Psoas muscle (tissue), 7 donors: ENCODE measurements at regions not wholly inside any gene's neighbourhood (a gene's known extent, or its start where the extent isn't known, plus 50 kb on each side); places are given as distances from the start of the nearest gene placed in this dataset.

Experiments used
- ATAC-seq, 4 donors: fragments of 200-7000 bp; cut with Tn5 transposase; one replicate each; pipeline ENCODE4 v1.9.1; 2020; ENCODE audit warnings: moderate library complexity in 3 of 4, mild to moderate bottlenecking in 2 of 4
- DNase-seq, 2 donors: peaks; one replicate each; pipeline ENCODE4 v3.0.0-alpha.2; 2020
- H3K27ac ChIP-seq: fragments of 200-600 bp; one replicate; pipeline ENCODE4 v1.8.0; 2022
- H3K27me3 ChIP-seq, 3 donors: fragments of 200-600 bp in 1 of 3; one replicate each; pipeline versions ENCODE4 v1.6.1 to v1.8.0; 2013 to 2022; ENCODE audit warnings: low read length in 2 of 3, mild to moderate bottlenecking in 2 of 3, moderate library complexity in 1 of 3; ENCODE audit not compliant: insufficient read depth in 3 of 3
- H3K36me3 ChIP-seq, 2 donors: fragments of 200-600 bp in 1 of 2; one replicate each; pipeline versions ENCODE4 v1.6.1 to v1.8.0; 2013 to 2022; ENCODE audit warnings: low read depth in 1 of 2, mild to moderate bottlenecking in 1 of 2, moderate library complexity in 1 of 2; ENCODE audit not compliant: insufficient read depth in 1 of 2
- H3K4me1 ChIP-seq: fragments of 200-600 bp; one replicate; pipeline ENCODE4 v1.8.0; 2022
- H3K4me3 ChIP-seq: fragments of 200-600 bp; one replicate; pipeline ENCODE4 v1.8.0; 2022; ENCODE audit warnings: mild to moderate bottlenecking
- H3K9me3 ChIP-seq: fragments of 200-600 bp; one replicate; pipeline ENCODE4 v1.8.0; 2022
- CTCF ChIP-seq: fragments of 200-600 bp; IDR thresholded peaks from one replicate; pipeline ENCODE4 v1.8.0; 2022; ENCODE audit warnings: antibody characterized with exemption
- WGBS, 3 donors: extraction: QIAGEN DNeasy Blood & Tissue Kit; methylation state at CpG; one replicate each; pipeline versions ENCODE4 v1.1.6 to v1.1.7; 2013; 5-methylcytosine and 5-hydroxymethylcytosine counted together
- intact Hi-C, 2 donors: fragments of 100-400 bp; cut with DNase I; formaldehyde crosslinking; loops; one replicate each; pipeline versions ENCODE4 v1.11.0 to v1.14.2; 2022
- donor health status: healthy with polysubstance abuse.
- donor health status: DM: no; HTN: no; CAD: no; lungs with moderate emphysema.
- donor health status: Bipolar disorder and iron deficiency.
- donor health status: healthy.
- donor health status: DM: yes; HTN: yes; CAD: no.
- donor health status: DM: no; HTN: no; CAD: no.
- donor health status: DM: yes; HTN: yes; CAD: no.

- H3K27me3 ChIP-seq: no peaks in the 10 kb centered on the region
- H3K4me3 ChIP-seq: no peak overlapping the region
- ATAC-seq: no peak
- H3K4me1 ChIP-seq: no peaks in the 10 kb centered on the region
- TF ChIP-seq CTCF: no peak
- no peak overlapping the region for H3K27ac ChIP-seq
- no peak for DNase-seq
- intact Hi-C loops: no loop called here
- WGBS, 3 donors: 63 to 67% (median 67%) methylated on average over 5 of the region's 5 CpGs
- H3K9me3 ChIP-seq: no peaks in the 10 kb centered on the region
- no peaks in the 10 kb centered on the region for H3K36me3 ChIP-seq
These were observed 296.9 kb downstream of the TMEM114 start for GRCh38 chr16:8293413-8293812.

GRCh38 chr16:8292271-8292670, 298.0 kb downstream of the TMEM114 start:
- DNase-seq (no peak), ATAC-seq (no peak)
- H3K27ac ChIP-seq: no peak overlapping the region
- WGBS, 3 donors: 62 to 77% (median 66%) methylated on average over 6 of the region's 6 CpGs
- no peak for TF ChIP-seq CTCF
- H3K9me3 ChIP-seq: no peaks in the 10 kb centered on the region
- no peaks in the 10 kb centered on the region for H3K27me3 ChIP-seq
- H3K4me1 ChIP-seq: no peaks in the 10 kb centered on the region
- H3K4me3 ChIP-seq: no peak overlapping the region
- intact Hi-C loops: no loop called here
- H3K36me3 ChIP-seq: no peaks in the 10 kb centered on the region

- 68 to 74% (median 72%) methylated on average over 2 of the region's 2 CpGs for WGBS, 3 donors
- H3K9me3 ChIP-seq: no peaks in the 10 kb centered on the region
- DNase-seq (no peak), ATAC-seq (no peak)
- no peak for TF ChIP-seq CTCF
- H3K36me3 ChIP-seq: no peaks in the 10 kb centered on the region
- intact Hi-C loops: no loop called here
- H3K27ac ChIP-seq: no peak overlapping the region
- no peaks in the 10 kb centered on the region for H3K27me3 ChIP-seq
- H3K4me3 ChIP-seq: no peak overlapping the region
- no peaks in the 10 kb centered on the region for H3K4me1 ChIP-seq
These were observed 304.0 kb downstream of the TMEM114 start for GRCh38 chr16:8286348-8286747.

- TF ChIP-seq CTCF: no peak
- Histone ChIP-seq H3K36me3 (no peaks in the 10 kb centered on the region), H3K27me3 (no peaks in the 10 kb centered on the region), H3K27ac (no peak overlapping the region), H3K9me3 (no peaks in the 10 kb centered on the region), H3K4me3 (no peak overlapping the region), H3K4me1 (no peaks in the 10 kb centered on the region)
- ATAC-seq (no peak), DNase-seq (no peak)
- 11 to 19% (median 18%) methylated on average over 4 of the region's 4 CpGs for WGBS, 3 donors
- intact Hi-C loops: no loop called here
These were observed 307.1 kb downstream of the TMEM114 start for GRCh38 chr16:8283195-8283594.

GRCh38 chr16:8278031-8278580, 312.2 kb downstream of the TMEM114 start:
- ATAC-seq (no peak), DNase-seq (no peak)
- no peak overlapping the region for H3K27ac ChIP-seq
- peaks cover 0 to 2% (median 0%) of the 10 kb centered on the region in 3 donors for H3K27me3 ChIP-seq
- H3K36me3 ChIP-seq: no peaks in the 10 kb centered on the region
- H3K9me3 ChIP-seq: no peaks in the 10 kb centered on the region
- WGBS, 3 donors: 39 to 46% (median 44%) methylated on average over 3 of the region's 3 CpGs
- intact Hi-C loops: no loop called here
- H3K4me1 ChIP-seq: no peaks in the 10 kb centered on the region
- H3K4me3 ChIP-seq: no peak overlapping the region
- TF ChIP-seq CTCF: no peak
